Astrocyte (in vitro differentiated cells and primary cell): ENCODE measurements at regions not wholly inside any gene's neighbourhood (a gene's known extent, or its start where the extent isn't known, plus 50 kb on each side); places are given as distances from the start of the nearest gene placed in this dataset.

Source experiments
- EZH2 ChIP-seq: IDR thresholded peaks from 2 replicates; pipeline ENCODE4 v1.6.1; 2012; ENCODE audit warnings: mild to moderate bottlenecking, low read length, inconsistent platforms; ENCODE audit not compliant: insufficient read depth
- TF ChIP-seq, protein P1 (sequence below): IDR thresholded peaks from 2 replicates; pipeline ENCODE4 v1.5.1; 2011; ENCODE audit warnings: low read depth, mild to moderate bottlenecking, inconsistent platforms, low read length, moderate library complexity; ENCODE audit not compliant: insufficient read depth

DNA sequence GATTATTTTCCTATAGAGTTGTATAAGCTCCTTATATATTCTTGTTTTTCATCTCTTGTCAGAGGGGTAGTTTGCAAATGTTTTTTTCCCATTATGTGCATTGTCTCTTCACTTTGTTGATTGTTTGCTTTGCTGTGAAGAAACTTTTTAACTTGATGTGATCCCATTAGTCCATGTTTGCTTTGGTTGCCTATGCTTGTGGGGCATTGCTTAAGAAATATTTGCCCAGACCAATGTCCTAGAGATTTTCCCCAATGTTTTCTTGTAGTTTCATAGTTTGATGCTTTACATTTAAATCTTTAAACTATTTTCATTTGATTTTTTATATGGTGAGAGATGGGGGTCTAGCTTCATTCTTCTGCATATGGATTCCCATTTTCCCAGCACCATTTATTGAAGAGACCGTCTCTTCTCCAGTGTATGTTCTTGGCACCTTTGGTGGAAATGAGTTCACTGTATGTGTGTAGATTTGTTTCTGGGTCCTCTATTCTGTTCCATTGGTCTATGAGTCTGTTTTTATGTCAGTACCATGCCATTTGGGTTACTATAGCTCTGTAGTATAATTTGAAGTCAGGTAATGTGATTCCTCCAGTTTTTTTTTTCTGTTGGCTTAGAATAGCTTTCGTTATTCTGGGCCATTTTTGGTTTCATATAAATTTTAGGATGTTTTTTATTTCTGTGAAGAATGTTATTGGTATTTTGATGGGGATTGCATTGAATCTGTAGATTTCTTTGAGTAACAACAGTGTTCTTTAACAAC lies 165.8 kb downstream of the ABCA8 start:
- no peak for TF ChIP-seq EZH2
- TF ChIP-seq, protein P1, sequence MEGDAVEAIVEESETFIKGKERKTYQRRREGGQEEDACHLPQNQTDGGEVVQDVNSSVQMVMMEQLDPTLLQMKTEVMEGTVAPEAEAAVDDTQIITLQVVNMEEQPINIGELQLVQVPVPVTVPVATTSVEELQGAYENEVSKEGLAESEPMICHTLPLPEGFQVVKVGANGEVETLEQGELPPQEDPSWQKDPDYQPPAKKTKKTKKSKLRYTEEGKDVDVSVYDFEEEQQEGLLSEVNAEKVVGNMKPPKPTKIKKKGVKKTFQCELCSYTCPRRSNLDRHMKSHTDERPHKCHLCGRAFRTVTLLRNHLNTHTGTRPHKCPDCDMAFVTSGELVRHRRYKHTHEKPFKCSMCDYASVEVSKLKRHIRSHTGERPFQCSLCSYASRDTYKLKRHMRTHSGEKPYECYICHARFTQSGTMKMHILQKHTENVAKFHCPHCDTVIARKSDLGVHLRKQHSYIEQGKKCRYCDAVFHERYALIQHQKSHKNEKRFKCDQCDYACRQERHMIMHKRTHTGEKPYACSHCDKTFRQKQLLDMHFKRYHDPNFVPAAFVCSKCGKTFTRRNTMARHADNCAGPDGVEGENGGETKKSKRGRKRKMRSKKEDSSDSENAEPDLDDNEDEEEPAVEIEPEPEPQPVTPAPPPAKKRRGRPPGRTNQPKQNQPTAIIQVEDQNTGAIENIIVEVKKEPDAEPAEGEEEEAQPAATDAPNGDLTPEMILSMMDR, result no peak
